ENCODE measurements at regions not wholly inside any gene's neighbourhood (a gene's known extent, or its start where the extent isn't known, plus 50 kb on each side); places are given as distances from the start of the nearest gene placed in this dataset.
"Not testable (repeated sequence)": the region's sequence is repeated elsewhere in the genome, so short reads cannot be mapped to it uniquely, and the experiment has no call there.

- DNase-seq: no peak
Measured at GRCh38 chr4:14157262-14157661, 529.7 kb upstream of the BOD1L1 start.

DNA sequence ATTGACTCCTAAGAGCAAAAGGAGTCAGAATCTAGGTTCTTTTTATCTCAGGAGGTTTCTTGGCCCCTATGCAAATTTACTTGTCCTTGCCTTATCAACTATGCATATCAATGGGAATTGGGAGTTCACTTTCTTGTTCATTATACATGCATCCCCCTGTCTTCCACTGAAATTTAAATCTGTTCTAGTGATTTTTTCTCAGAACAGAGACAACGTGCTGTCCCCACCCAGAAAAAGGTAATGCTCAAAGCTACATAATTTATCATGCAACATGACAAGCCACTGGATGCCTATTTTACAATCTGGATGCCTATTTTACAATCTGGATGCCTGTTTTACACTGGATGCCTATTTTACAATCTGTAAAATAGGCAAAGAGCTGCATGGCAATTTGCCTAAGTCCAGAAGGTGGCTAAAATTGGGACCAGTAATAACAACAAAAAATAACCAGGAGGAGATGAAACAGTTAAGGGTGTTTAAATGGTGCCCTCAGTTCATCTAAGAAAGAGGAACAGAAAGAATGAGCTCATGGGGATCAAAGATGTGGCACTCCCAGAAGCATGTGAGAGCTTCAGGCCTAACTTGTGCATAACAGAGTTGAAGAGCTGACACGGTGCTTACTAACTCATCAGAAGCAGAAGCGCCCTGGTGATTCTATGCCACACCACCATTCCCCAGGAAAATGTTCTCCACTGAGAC, 537.8 kb upstream of the BOD1L1 start:
- no peak for DNase-seq

GRCh38 chr4:14167876-14168510, 540.5 kb upstream of the BOD1L1 start:
- no peak for DNase-seq

DNA sequence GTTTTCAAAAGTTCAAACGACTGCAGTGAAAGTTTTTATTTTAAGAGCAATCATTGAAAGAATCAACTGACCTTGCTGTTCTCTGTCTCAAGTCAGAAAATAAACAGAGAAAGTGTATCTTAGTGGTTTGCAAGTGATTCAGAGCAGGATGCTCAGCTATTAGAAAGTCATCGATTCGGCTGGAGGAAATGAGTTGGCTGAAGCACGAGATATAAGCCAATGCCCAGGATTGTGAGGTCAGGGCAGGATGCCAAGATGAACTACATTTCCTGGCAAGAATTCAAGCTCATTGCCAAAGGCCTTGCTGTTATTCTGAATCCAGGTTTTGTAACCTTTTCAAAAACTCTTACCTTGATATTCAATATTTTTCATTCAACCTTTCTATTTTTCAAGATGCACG, 541.4 kb upstream of the BOD1L1 start:
- DNase-seq: peak in 1 of 56 donors; percentile 8

DNA sequence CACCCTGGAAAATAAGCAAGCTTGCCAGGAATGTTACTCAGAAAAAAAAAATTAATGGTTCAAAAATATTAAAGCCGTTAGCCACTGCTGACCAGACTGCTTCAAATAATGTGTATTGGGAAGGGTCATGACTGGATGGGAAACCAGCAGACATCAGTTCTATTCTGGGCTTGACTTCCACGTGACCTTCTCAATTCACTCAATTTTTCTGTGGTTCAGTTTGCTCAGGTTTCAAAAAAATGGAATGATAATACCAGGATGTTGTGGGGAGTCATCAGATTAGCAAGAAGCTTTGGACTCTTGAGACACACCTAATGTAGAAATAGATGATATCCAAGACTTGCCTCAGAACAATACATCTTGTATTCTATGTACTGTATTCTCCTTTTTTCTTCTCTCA, 541.9 kb upstream of the BOD1L1 start:
- no peak for DNase-seq

DNA sequence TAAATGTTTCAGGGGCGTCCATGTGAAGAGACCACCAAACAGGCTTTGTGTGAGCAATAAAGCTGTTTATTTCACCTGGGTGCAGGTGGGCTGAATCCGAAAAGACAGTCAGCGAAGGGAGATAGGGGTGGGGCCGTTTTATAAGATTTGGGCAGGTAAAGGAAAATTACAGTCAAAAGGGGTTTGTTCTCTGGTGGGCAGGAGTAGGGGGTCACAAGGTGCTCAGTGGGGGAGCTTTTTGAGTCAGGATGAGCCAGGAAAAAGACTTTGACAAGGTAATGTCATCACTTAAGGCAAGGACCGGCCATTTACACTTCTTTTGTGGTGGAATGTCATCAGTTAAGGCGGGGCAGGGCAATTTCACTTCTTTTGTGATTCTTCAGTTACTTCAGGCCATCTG, 542.4 kb upstream of the BOD1L1 start:
- not testable (repeated sequence) for DNase-seq

DNA sequence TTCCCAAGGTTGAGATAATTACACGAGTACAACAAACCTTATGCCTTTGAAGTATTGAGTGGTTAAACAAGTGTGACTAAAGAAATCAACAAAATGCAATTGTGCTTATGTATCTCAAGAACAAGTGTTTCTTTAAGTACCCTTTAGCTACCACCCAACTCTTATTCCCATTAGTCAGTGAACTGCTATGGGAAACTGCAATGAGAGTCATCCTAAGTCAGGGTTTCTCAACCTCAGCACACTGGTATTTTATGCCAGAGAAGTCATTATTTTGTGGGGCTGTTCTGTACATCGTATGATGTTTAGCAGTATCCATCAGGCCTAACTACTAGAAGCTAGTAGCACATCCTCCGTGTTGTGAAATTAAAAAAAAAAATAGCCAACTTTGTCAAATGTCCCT, 549.1 kb upstream of the BOD1L1 start:
- DNase-seq: no peak

- DNase-seq: no peak
Measured at GRCh38 chr4:14177987-14178386, 550.5 kb upstream of the BOD1L1 start.

DNA sequence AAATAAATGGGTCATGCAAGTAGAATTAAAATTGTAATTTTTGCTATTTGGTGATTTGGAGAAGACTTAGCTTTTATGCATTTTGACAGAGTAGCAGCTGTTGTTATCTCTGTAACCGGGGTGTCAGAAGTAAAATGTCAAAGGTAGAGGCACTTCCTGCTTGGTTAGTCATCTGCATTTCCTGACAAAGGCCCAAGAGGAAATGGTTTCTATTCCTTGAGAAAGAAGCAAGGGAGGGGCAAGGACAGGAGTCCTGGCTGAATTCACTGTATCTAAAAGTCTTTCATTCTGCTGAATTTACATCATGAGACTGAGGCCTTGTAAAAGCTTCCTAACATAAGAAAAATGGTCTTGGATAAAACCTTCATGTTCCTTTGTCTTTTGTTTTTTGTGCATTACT, 550.9 kb upstream of the BOD1L1 start:
- no peak for DNase-seq

DNA sequence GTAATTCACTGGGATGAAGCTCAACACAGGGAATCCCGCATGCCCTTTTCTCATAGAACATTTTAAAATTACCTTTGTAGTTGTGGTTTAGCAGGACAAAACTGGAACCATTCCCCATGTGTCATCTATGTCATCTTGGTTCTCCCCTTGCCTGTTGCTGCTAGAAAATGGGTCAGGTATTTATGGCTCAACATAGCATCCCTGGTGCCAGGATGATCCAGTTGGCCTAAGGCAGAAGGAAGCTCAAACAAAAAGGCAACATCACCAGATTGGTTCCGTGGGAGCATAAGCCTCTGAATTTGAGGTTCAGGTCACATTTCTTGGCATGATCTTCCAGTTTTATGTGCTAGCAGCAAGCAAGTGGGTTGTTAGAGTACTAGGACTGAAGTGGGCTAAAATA, 552.6 kb upstream of the BOD1L1 start:
- no peak for DNase-seq

GRCh38 chr4:14180983-14181601, 553.6 kb upstream of the BOD1L1 start:
- no peak for DNase-seq

DNA sequence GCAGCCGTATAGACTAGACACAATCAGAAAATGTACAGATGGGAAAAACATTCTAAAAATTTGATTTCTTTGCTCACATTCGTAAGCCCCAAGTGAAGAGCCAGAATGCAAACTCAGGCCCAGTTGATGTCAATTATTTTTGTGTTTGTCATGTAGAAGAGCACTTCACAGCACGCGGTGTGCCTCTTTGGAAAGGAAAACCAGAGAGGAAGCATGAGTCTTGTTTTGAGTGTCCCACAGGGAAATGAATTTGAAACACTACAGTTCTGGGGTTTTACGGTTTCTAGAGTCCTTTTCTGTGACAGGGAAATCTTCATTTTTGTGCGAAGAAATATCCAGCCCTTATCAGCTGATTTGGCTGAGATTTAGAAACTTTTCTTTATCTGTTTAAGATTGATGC, 554.6 kb upstream of the BOD1L1 start:
- no peak for DNase-seq

DNA sequence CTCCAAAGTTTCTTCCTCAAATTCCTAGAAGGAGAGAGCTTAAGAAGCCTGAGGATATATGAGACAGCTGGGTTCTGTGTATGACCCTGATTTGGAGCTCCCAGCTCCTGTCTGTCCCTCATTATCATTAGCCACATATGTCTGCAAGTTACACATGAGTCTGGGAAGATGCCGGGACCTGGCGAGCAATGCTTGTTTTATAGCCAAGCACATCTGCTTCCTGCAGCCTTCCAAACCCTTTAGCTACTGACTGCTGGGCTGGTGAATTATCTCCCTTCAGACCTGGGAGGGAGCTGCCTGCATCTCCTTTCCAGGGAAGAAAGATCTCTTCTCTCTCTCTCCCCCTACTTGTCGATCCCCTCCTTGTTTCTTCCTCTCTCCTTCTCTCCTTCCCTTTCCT, 556.7 kb upstream of the BOD1L1 start:
- peak in 11 of 56 donors; percentile 0 to 14 (median 4) for DNase-seq

DNA sequence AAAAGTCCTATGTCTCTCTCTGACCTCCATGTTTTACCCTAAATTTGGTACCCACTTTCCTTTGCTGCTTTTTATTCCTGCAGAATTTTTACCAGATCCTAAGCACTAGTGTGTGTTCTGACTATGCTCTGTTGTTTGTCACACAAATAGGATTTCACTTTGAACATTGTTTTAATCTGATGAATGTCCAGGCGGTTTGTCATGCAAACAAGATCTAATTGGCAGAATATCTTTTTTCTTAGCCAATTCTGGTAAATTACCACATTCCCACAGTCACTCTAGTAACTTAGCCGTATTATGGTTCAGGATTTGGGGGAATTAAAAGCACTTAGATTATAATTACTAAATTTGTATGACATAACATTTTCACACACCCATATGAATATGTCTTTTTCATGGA, 557.2 kb upstream of the BOD1L1 start:
- no peak for DNase-seq

DNA sequence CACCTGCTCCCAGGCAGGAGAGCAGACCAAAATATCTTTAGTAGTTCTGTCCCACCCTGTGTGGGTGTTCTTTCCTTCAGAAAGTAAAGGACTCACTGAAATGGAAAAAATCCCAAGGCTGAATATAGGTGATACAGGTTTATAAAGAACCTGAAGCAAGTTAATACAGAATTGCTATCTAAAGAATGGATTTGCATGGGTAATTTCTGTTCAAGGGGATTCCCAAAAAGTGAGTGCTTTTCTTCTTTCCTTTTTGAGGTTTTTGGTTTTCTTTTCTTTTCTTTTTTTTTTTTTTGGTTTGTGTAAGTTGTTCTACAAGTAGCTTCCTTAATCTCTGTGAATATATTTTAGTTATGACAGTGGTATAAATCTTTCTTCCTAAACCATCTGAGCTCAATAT, 560.7 kb upstream of the BOD1L1 start:
- no peak for DNase-seq

GRCh38 chr4:14193601-14194000, 566.1 kb upstream of the BOD1L1 start:
- DNase-seq: no peak

DNA sequence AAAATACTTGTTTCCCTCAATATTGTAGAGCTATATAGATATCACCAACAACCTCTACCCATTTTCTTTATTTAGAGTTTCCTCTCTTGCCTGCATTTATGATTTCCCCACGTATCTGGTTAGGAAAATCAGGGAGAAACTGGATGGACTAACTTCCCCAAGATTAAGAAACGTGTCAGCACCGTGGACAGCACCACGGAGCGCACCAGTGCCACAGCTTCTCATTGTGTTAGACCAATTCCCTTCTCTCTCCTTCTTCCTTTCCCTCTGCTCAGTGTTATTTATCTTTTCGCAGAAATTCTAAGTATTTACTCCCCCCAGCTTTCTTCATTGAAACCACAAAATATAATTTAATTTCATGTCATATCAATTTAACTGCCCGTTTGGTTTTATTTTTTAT, 568.6 kb upstream of the BOD1L1 start:
- DNase-seq: peak in 7 of 56 donors; percentile 1 to 32 (median 5)

- no peak for DNase-seq
Measured at GRCh38 chr4:14215116-14215770, 587.7 kb upstream of the BOD1L1 start.

- DNase-seq: peak in 1 of 56 donors; percentile 0
Measured at GRCh38 chr4:14217401-14217800, 589.9 kb upstream of the BOD1L1 start.

DNA sequence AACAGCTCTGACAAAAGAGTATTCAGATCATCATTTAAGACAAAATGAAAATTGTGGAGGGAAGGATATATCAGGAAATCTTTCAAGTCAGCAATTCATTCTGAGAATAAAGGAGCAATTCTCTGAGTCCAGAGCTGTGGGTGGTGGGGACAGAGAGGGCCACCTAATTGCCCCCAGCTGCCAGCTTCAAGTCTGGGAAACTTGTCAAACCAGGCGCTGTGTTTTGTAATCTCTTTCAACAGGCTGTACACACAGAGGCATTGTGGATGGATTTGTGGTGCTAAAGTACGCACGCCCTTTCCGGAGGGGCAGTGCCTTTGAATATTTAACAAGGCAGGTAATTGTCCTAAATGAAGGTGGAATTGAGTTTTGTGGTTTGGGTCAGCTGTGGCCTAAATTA, 591.1 kb upstream of the BOD1L1 start:
- peak in 50 of 56 donors; percentile 3 to 86 (median 51) for DNase-seq

DNA sequence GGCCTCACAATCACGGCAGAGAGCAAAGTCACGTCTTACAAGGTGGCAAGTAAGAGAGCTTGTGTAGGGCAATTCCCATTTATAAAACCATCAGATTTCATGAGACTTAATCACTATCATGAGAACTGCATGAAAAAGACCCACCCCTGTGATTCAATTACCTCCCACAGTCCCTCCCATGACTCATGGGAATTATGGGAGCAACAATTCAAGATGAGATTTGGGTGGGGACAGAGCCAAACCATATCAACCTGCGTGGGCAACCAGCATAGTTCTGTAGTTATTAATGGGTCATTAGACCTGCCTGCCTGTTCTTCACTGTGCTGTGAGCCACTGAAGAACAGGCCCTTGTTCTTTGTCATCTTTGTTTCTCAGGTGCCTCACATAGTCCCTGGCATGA, 593.7 kb upstream of the BOD1L1 start:
- no peak for DNase-seq

- DNase-seq: no peak
Measured at GRCh38 chr4:14222377-14223029, 595.0 kb upstream of the BOD1L1 start.
